ELR (cell line): ENCODE measurements at regions not wholly inside any gene's neighbourhood (a gene's known extent, or its start where the extent isn't known, plus 50 kb on each side); places are given as distances from the start of the nearest gene placed in this dataset.
A peak's percentile ranks its signal among the peaks of the same experiment; 100 is the strongest.

Source experiments
- DNase-seq: peaks from one replicate; pipeline ENCODE4 v3.0.0-alpha.2; 2015; ENCODE audit warnings: low read depth

- no peak for DNase-seq
These were observed 69.8 kb upstream of the PAPPA start for GRCh38 chr9:116083837-116084236.

- no peak for DNase-seq
These were observed 69.1 kb upstream of the PAPPA start for GRCh38 chr9:116084497-116084896.

GRCh38 chr9:116087246-116087645 lies 66.3 kb upstream of the PAPPA start:
- DNase-seq = peak; percentile 9

GRCh38 chr9:116087751-116088194 lies 65.8 kb upstream of the PAPPA start:
- peak; percentile 77 for DNase-seq

- DNase-seq = no peak
These were observed 65.2 kb upstream of the PAPPA start for GRCh38 chr9:116088396-116088795.

GRCh38 chr9:116090030-116090770 lies 63.4 kb upstream of the PAPPA start:
- DNase-seq = peak; percentile 13

GRCh38 chr9:116094846-116095245 lies 58.7 kb upstream of the PAPPA start:
- peak; percentile 62 for DNase-seq

- no peak for DNase-seq
These were observed 58.2 kb upstream of the PAPPA start for GRCh38 chr9:116095403-116095802.

- DNase-seq = peak; percentile 81
These were observed 57.5 kb upstream of the PAPPA start for GRCh38 chr9:116096046-116096445.

GRCh38 chr9:116096853-116097252 lies 56.7 kb upstream of the PAPPA start:
- DNase-seq = no peak

- DNase-seq = no peak
These were observed 55.1 kb upstream of the PAPPA start for GRCh38 chr9:116098476-116098875.

GRCh38 chr9:116099821-116100220 lies 53.8 kb upstream of the PAPPA start:
- DNase-seq = peak; percentile 30

- peak; percentile 56 for DNase-seq
These were observed 52.9 kb upstream of the PAPPA start for GRCh38 chr9:116100711-116101121.

- peak; percentile 68 for DNase-seq
These were observed 52.1 kb upstream of the PAPPA start for GRCh38 chr9:116101516-116101915.

- no peak for DNase-seq
These were observed 51.0 kb upstream of the PAPPA start for GRCh38 chr9:116102596-116102995.
